K562 (cell line): ENCODE measurements at regions not wholly inside any gene's neighbourhood (a gene's known extent, or its start where the extent isn't known, plus 50 kb on each side); places are given as distances from the start of the nearest gene placed in this dataset.

ENCODE experiments used
- ATAC-seq: fragments of 200-7000 bp; cut with Tn5 transposase; 3 replicates; pipeline ENCODE4 v1.9.1; 2020; ENCODE audit warnings: moderate library complexity
- BruUV-seq: library from RNA; stranded (reverse); fragments of 400-500 nt; replicated peaks from 2 replicates; lab custom pipeline; 2021; lab: Mats Ljungman, UMichigan
- CTCF ChIA-PET: fragments of 300-600 bp; formaldehyde crosslinking; extraction: SDS; loops from one replicate; lab custom pipeline; 2021; ENCODE audit warnings: low intra/inter-chr PET ratio; lab: Yijun Ruan, JAX
- POLR2A ChIA-PET: fragments of 300-600, 350-650 bp; sonication (Branson Sonifier 250); formaldehyde crosslinking; extraction: SDS; loops from one replicate; lab custom pipeline; 2021; ENCODE audit warnings: antibody characterized with exemption, inconsistent platforms; lab: Yijun Ruan, JAX
- DNase-seq, 4 experiments: peaks; one replicate each; pipeline versions ENCODE4 v3.0.0 to v3.0.0-alpha.2; 2011 to 2018; ENCODE audit warnings: low spot score in 3 of 4, mixed read lengths in 3 of 4; ENCODE audit errors: extremely low read depth in 1 of 4
- FAIRE-seq: peaks from 2 replicates; lab custom pipeline; 2011; peaks lifted over from hg19 to GRCh38; lab: Jason Lieb, UNC
- H2AFZ ChIP-seq: 2 replicates; pipeline ENCODE4 v1.6.0; 2011; ENCODE audit warnings: low read depth, low read length, control low read depth, inconsistent platforms
- H3K27ac ChIP-seq: fragments of 200-600 bp; 3 replicates; pipeline ENCODE4 v1.8.0; 2011; ENCODE audit warnings: low read depth, mild to moderate bottlenecking, control low read depth, inconsistent platforms, low read length, moderate library complexity, mixed read lengths; ENCODE audit errors: extremely low read depth
- H3K27me3 ChIP-seq, 2 experiments: fragments of 300-600 bp in 1 of 2; 2 replicates in 1 of 2; 3 replicates in 1 of 2; pipeline versions ENCODE4 v1.6.0 to v1.8.0; 2011; ENCODE audit warnings: inconsistent platforms in 2 of 2, low read length in 2 of 2, mild to moderate bottlenecking in 1 of 2, mixed read lengths in 1 of 2, moderate library complexity in 1 of 2; ENCODE audit not compliant: control insufficient read depth in 2 of 2, insufficient read depth in 2 of 2
- H3K36me3 ChIP-seq: fragments of 300-600 bp; 3 replicates; pipeline ENCODE4 v1.8.0; 2011; ENCODE audit warnings: mild to moderate bottlenecking, low read length, inconsistent platforms; ENCODE audit not compliant: control insufficient read depth, insufficient read depth
- H3K4me1 ChIP-seq, 2 experiments: fragments of 200-600 bp in 1 of 2; replicated peaks in 1 of 2; 2 replicates in 1 of 2; 3 replicates in 1 of 2; pipeline versions ENCODE4 v1.5.1 to v1.8.0; 2011; ENCODE audit warnings: inconsistent platforms in 2 of 2, low read length in 2 of 2, mild to moderate bottlenecking in 1 of 2, mixed read lengths in 1 of 2, moderate library complexity in 1 of 2; ENCODE audit not compliant: control insufficient read depth in 2 of 2, insufficient read depth in 2 of 2
- H3K4me2 ChIP-seq: 2 replicates; pipeline ENCODE4 v1.6.1; 2011; ENCODE audit warnings: low read length, control low read depth, inconsistent platforms, mixed read lengths; ENCODE audit not compliant: insufficient read depth
- H3K4me3 ChIP-seq: fragments of 200-600 bp; sonication (generic), shearing (Covaris generic); 2 replicates; pipeline ENCODE4 v1.5.1; 2016; ENCODE audit warnings: control low read depth, inconsistent platforms
- H3K79me2 ChIP-seq: fragments of 200-600 bp; 3 replicates; pipeline ENCODE4 v1.8.0; 2011; ENCODE audit warnings: low read length, inconsistent platforms; ENCODE audit not compliant: control insufficient read depth, insufficient read depth
- H3K9ac ChIP-seq, 2 experiments: 2 replicates each; pipeline versions ENCODE4 v1.6.0 to v1.6.1; 2011; ENCODE audit warnings: low read depth in 2 of 2, low read length in 2 of 2, control low read depth in 1 of 2, inconsistent platforms in 1 of 2, mild to moderate bottlenecking in 1 of 2, mixed read lengths in 1 of 2; ENCODE audit not compliant: insufficient read depth in 1 of 2
- H3K9me1 ChIP-seq: one replicate; pipeline ENCODE4 v1.6.0; 2011; ENCODE audit warnings: inconsistent platforms, mild to moderate bottlenecking, low read length, moderate library complexity; ENCODE audit not compliant: control insufficient read depth, insufficient read depth
- H3K9me3 ChIP-seq: replicated peaks from 2 replicates; pipeline ENCODE4 v1.5.1; 2011; ENCODE audit warnings: low read depth, low read length, inconsistent platforms; ENCODE audit not compliant: control insufficient read depth, insufficient read depth
- H4K20me1 ChIP-seq: replicated peaks from 2 replicates; pipeline ENCODE4 v1.6.1; 2011; ENCODE audit warnings: low read length, inconsistent platforms, mixed read lengths; ENCODE audit not compliant: control insufficient read depth, insufficient read depth
- IRF2 ChIP-seq: sonication (generic); formaldehyde crosslinking; IDR thresholded peaks from 2 replicates; pipeline ENCODE4 v1.8.1; 2022; ENCODE audit warnings: mild to moderate bottlenecking, missing genetic modification reagents
- MYNN ChIP-seq, 2 experiments: sonication (generic); formaldehyde crosslinking in 1 of 2; IDR thresholded peaks; 2 replicates each; pipeline versions ENCODE4 v1.5.0 to v1.6.1; 2016 to 2020; ENCODE audit warnings: antibody characterized with exemption in 1 of 2, missing genetic modification reagents in 1 of 2
- SNRNP70 ChIP-seq: fragments of 200-400 bp; formaldehyde crosslinking; optimal IDR thresholded peaks from 2 replicates; pipeline ENCODE3; 2017; ENCODE audit warnings: low read depth, low read length
- SUPT5H ChIP-seq: fragments of 450-650 bp; IDR thresholded peaks from 2 replicates; pipeline ENCODE4 v1.6.1; 2016
- TAF9B ChIP-seq: fragments of 450-650 bp; IDR thresholded peaks from 2 replicates; pipeline ENCODE4 v1.6.1; 2018; ENCODE audit warnings: mild to moderate bottlenecking; ENCODE audit not compliant: partially characterized antibody
- ZNF23 ChIP-seq: fragments of 250-450 bp; sonication (Bioruptor Pico); IDR thresholded peaks from 2 replicates; pipeline ENCODE4 v1.4.0; 2020; ENCODE audit warnings: mild to moderate bottlenecking
- ZNF232 ChIP-seq: sonication (generic); formaldehyde crosslinking; IDR thresholded peaks from 2 replicates; pipeline ENCODE4 v1.8.0; 2022; ENCODE audit warnings: mild to moderate bottlenecking, missing genetic modification reagents
- ZNF41 ChIP-seq: fragments of 250-450 bp; sonication (Bioruptor Pico); conservative IDR thresholded peaks from 2 replicates; pipeline ENCODE4 v1.4.0; 2020; ENCODE audit warnings: mild to moderate bottlenecking
- ZNF431 ChIP-seq: sonication (generic); formaldehyde crosslinking; IDR thresholded peaks from 2 replicates; pipeline ENCODE4 v1.8.0; 2022; ENCODE audit warnings: mild to moderate bottlenecking, missing genetic modification reagents
- WGBS: fragments of 100-300 bp; shearing (Covaris generic); methylation state at CpG from one replicate; pipeline ENCODE4 v1.1.6; 2016; ENCODE audit warnings: low coverage, mixed read lengths; ENCODE audit not compliant: insufficient coverage; ENCODE audit errors: missing lambda C conversion rate; 5-methylcytosine and 5-hydroxymethylcytosine counted together
- in situ Hi-C: fragments of 300-500 bp; cut with MboI; formaldehyde crosslinking; loops from 4 replicates; pipeline ENCODE4 v1.15.0; 2018; ENCODE audit warnings: inconsistent platforms, mixed read lengths
- intact Hi-C: fragments of 100-400 bp; cut with micrococcal nuclease; formaldehyde crosslinking; loops from 2 replicates; pipeline ENCODE4 v1.14.2; 2022
- TF ChIP-seq, protein P1 (sequence below): IDR thresholded peaks from 2 replicates; pipeline ENCODE4 v1.6.1; 2012; ENCODE audit warnings: low read depth, low read length, improper control_type of control experiment, borderline replicate concordance
- TF ChIP-seq, protein P2 (sequence below): sonication (generic); formaldehyde crosslinking; IDR thresholded peaks from 2 replicates; pipeline ENCODE4 v1.9.0; 2022; ENCODE audit warnings: mild to moderate bottlenecking, missing genetic modification reagents
- TF ChIP-seq, protein P3 (sequence below), 2 experiments: fragments of 450-650 bp in 1 of 2; IDR thresholded peaks; 2 replicates each; pipeline ENCODE4 v1.6.1; 2011 to 2017; ENCODE audit warnings: low read depth in 2 of 2, antibody characterized with exemption in 1 of 2, borderline replicate concordance in 1 of 2, low read length in 1 of 2, mild to moderate bottlenecking in 1 of 2, mixed read lengths in 1 of 2; ENCODE audit not compliant: control insufficient read depth in 1 of 2

DNA sequence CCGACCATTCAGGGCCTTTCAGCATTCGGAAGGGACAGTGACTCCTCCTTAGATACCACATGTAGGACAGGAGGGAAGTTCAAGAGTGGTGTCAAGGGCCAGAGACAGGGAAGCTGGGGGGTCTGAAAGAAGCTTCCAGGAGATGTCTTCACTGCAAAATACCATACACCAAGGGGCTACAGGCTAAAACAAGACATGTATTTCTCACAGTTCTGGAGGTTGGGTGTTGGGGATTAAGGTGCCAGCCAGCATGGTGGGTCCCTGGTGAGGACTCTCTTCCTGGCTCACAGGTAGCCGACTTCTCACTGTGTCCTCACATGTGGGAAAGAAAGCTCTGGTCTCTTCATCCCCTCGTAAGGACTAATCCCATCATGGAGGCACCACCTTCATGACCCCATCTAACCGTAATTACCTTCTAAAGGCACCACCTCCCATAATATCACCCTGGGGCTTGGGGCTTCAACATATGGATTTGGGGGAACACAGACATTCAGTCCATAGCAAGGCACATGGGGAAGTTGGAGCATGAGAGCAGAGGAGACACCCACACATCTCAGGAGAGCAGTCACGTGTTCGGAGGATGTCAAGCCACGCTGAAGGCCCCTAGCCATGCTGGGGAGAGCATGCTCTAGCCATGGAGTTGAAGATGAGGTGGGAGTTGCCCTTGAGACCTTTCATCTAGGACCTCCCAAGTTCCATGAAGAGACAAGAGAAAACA lies 73.9 kb upstream of the GDF10 start:
- no peak for FAIRE-seq
- CTCF ChIA-PET, result interaction anchor here (1.4 kb wide), 1 partner anchor 178 kb away, joined by 5 read pairs; no protein-coding TSS in a partner anchor

More for the DNA sequence above, 73.9 kb upstream of the GDF10 start:
- Histone ChIP-seq H3K9me3 (no peaks in the 10 kb centered on the region), H3K4me2 (no peak overlapping the region), H3K9me1 (no peaks in the 10 kb centered on the region), H3K4me1 (no peaks in the 10 kb centered on the region), H4K20me1 (no peaks in the 10 kb centered on the region), H3K79me2 (no peaks in the 10 kb centered on the region), H2AFZ (no peak overlapping the region), H3K27me3 (peaks cover 0 to 29% of the 10 kb centered on the region in 2 experiments; a peak in 2 of 5 replicates), H3K9ac (no peak overlapping the region), H3K36me3 (no peaks in the 10 kb centered on the region), H3K27ac (no peak overlapping the region), H3K4me3 (no peak overlapping the region)
- intact Hi-C loops, result no loop called here
- POLR2A ChIA-PET, result interaction anchor here (0.5 to 2.2 kb wide), 5 partner anchors 8 to 1473 kb away, joined by 3 to 8 read pairs (median 3); no protein-coding TSS in a partner anchor
- in situ Hi-C loops, result no loop called here
- no peak for DNase-seq
- WGBS, result 0% methylated on average over 8 of the region's 8 CpGs
- no peak for ATAC-seq
- no TSS peak for BruUV-seq
- TF ChIP-seq, protein P1, sequence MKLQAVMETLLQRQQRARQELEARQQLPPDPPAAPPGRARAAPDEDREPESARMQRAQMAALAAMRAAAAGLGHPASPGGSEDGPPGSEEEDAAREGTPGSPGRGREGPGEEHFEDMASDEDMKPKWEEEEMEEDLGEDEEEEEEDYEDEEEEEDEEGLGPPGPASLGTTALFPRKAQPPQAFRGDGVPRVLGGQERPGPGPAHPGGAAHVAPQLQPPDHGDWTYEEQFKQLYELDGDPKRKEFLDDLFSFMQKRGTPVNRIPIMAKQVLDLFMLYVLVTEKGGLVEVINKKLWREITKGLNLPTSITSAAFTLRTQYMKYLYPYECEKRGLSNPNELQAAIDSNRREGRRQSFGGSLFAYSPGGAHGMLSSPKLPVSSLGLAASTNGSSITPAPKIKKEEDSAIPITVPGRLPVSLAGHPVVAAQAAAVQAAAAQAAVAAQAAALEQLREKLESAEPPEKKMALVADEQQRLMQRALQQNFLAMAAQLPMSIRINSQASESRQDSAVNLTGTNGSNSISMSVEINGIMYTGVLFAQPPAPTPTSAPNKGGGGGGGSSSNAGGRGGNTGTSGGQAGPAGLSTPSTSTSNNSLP, result no peak
- TF ChIP-seq SNRNP70 (no peak), ZNF232 (CRISPR knock-in tag) (no peak), ZNF431 (no peak), ZNF23 (no peak), SUPT5H (no peak), MYNN (IDR thresholded peaks at IDR 0.05) (no peak), MYNN (CRISPR knock-in tag; IDR thresholded peaks at IDR 0.05) (no peak), IRF2 (no peak), TAF9B (no peak), ZNF41 (CRISPR knock-in tag) (no peak)
- TF ChIP-seq, protein P2, sequence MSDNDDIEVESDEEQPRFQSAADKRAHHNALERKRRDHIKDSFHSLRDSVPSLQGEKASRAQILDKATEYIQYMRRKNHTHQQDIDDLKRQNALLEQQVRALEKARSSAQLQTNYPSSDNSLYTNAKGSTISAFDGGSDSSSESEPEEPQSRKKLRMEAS (CRISPR knock-in tag), result no peak
- TF ChIP-seq, protein P3, sequence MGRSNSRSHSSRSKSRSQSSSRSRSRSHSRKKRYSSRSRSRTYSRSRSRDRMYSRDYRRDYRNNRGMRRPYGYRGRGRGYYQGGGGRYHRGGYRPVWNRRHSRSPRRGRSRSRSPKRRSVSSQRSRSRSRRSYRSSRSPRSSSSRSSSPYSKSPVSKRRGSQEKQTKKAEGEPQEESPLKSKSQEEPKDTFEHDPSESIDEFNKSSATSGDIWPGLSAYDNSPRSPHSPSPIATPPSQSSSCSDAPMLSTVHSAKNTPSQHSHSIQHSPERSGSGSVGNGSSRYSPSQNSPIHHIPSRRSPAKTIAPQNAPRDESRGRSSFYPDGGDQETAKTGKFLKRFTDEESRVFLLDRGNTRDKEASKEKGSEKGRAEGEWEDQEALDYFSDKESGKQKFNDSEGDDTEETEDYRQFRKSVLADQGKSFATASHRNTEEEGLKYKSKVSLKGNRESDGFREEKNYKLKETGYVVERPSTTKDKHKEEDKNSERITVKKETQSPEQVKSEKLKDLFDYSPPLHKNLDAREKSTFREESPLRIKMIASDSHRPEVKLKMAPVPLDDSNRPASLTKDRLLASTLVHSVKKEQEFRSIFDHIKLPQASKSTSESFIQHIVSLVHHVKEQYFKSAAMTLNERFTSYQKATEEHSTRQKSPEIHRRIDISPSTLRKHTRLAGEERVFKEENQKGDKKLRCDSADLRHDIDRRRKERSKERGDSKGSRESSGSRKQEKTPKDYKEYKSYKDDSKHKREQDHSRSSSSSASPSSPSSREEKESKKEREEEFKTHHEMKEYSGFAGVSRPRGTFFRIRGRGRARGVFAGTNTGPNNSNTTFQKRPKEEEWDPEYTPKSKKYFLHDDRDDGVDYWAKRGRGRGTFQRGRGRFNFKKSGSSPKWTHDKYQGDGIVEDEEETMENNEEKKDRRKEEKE (IDR thresholded peaks at IDR 0.05; ENCODE audit: borderline replicate concordance in 1 of 2, control insufficient read depth in 1 of 2, low read depth in 2 of 2, low read length in 1 of 2), result no peak
